H9 (cell line): ENCODE measurements at regions not wholly inside any gene's neighbourhood (a gene's known extent, or its start where the extent isn't known, plus 50 kb on each side); places are given as distances from the start of the nearest gene placed in this dataset.

Source experiments
- DNase-seq: peaks from one replicate; pipeline ENCODE4 v3.0.0-alpha.2; 2017
- H2AFZ ChIP-seq: one replicate; pipeline ENCODE4 v1.6.1; 2013; ENCODE audit warnings: mild to moderate bottlenecking, low read length, control low read depth, moderate library complexity
- H2AK5ac ChIP-seq: 2 replicates; pipeline ENCODE4 v1.6.1; 2013; ENCODE audit warnings: low read length, control low read depth, mixed read lengths; ENCODE audit not compliant: insufficient read length
- H2BK120ac ChIP-seq: one replicate; pipeline ENCODE4 v1.6.1; 2013; ENCODE audit warnings: low read depth, mild to moderate bottlenecking, low read length, control low read depth, inconsistent platforms; ENCODE audit not compliant: poor library complexity, severe bottlenecking
- H2BK12ac ChIP-seq: 2 replicates; pipeline ENCODE4 v1.6.1; 2013; ENCODE audit warnings: low read length, control low read depth, mixed read lengths, low read depth; ENCODE audit not compliant: insufficient read length
- H2BK15ac ChIP-seq: 2 replicates; pipeline ENCODE4 v1.6.1; 2013; ENCODE audit warnings: low read depth, low read length, control low read depth
- H2BK20ac ChIP-seq: one replicate; pipeline ENCODE4 v1.6.1; 2013; ENCODE audit warnings: low read depth, mild to moderate bottlenecking, low read length, control low read depth, inconsistent platforms; ENCODE audit not compliant: poor library complexity, severe bottlenecking
- H2BK5ac ChIP-seq: 2 replicates; pipeline ENCODE4 v1.6.1; 2013; ENCODE audit warnings: low read length, control low read depth, mixed read lengths; ENCODE audit not compliant: insufficient read length
- H3K14ac ChIP-seq: 2 replicates; pipeline ENCODE4 v1.6.1; 2013; ENCODE audit warnings: low read length, control low read depth; ENCODE audit not compliant: insufficient read depth
- H3K18ac ChIP-seq: 2 replicates; pipeline ENCODE4 v1.6.1; 2013; ENCODE audit warnings: low read depth, mild to moderate bottlenecking, mixed read lengths, low read length, control low read depth; ENCODE audit not compliant: insufficient read length
- H3K23ac ChIP-seq: 2 replicates; pipeline ENCODE4 v1.6.1; 2013; ENCODE audit warnings: low read length, control low read depth, mixed read lengths, low read depth; ENCODE audit not compliant: insufficient read length
- H3K23me2 ChIP-seq: 2 replicates; pipeline ENCODE4 v1.6.1; 2013; ENCODE audit warnings: low read depth, mild to moderate bottlenecking, mixed read lengths, low read length, control low read depth; ENCODE audit not compliant: insufficient read length, poor library complexity, severe bottlenecking
- H3K27ac ChIP-seq: 2 replicates; pipeline ENCODE4 v1.5.1; 2013; ENCODE audit warnings: low read length, control low read depth, mixed read lengths, low read depth; ENCODE audit not compliant: insufficient read length
- H3K27me3 ChIP-seq: 2 replicates; pipeline ENCODE4 v1.6.1; 2013; ENCODE audit warnings: low read length, control low read depth, inconsistent platforms; ENCODE audit not compliant: insufficient read depth
- H3K4ac ChIP-seq: 2 replicates; pipeline ENCODE4 v1.6.1; 2013; ENCODE audit warnings: low read depth, mild to moderate bottlenecking, control low read depth, inconsistent platforms, low read length, moderate library complexity
- H3K4me1 ChIP-seq: 2 replicates; pipeline ENCODE4 v1.6.1; 2013; ENCODE audit warnings: low read length, control low read depth, inconsistent platforms; ENCODE audit not compliant: insufficient read depth
- H3K4me2 ChIP-seq: 2 replicates; pipeline ENCODE4 v1.6.1; 2013; ENCODE audit warnings: low read length, control low read depth, mixed read lengths; ENCODE audit not compliant: insufficient read length, insufficient read depth
- H3K56ac ChIP-seq: 2 replicates; pipeline ENCODE4 v1.6.1; 2013; ENCODE audit warnings: low read depth, mild to moderate bottlenecking, mixed read lengths, low read length, control low read depth; ENCODE audit not compliant: insufficient read length
- H3K79me1 ChIP-seq: 2 replicates; pipeline ENCODE4 v1.6.1; 2013; ENCODE audit warnings: low read depth, mild to moderate bottlenecking, moderate library complexity, low read length, control low read depth, inconsistent platforms; ENCODE audit not compliant: insufficient read depth, poor library complexity, severe bottlenecking
- H3K79me2 ChIP-seq: 2 replicates; pipeline ENCODE4 v1.6.1; 2013; ENCODE audit warnings: low read length, control low read depth, inconsistent platforms; ENCODE audit not compliant: insufficient read depth
- H3K9ac ChIP-seq: 2 replicates; pipeline ENCODE4 v1.6.1; 2013; ENCODE audit warnings: low read length, control low read depth, mixed read lengths; ENCODE audit not compliant: insufficient read length; ENCODE audit errors: extremely low read depth
- H3K9me3 ChIP-seq: one replicate; pipeline ENCODE4 v1.6.1; 2013; ENCODE audit warnings: low read depth, low read length, inconsistent platforms; ENCODE audit not compliant: control insufficient read depth
- H3T11ph ChIP-seq: one replicate; pipeline ENCODE4 v1.6.1; 2013; ENCODE audit warnings: mild to moderate bottlenecking, low read length, control low read depth, inconsistent platforms
- H4K20me1 ChIP-seq: one replicate; pipeline ENCODE4 v1.6.1; 2013; ENCODE audit not compliant: control insufficient read depth, insufficient read length, insufficient read depth
- H4K5ac ChIP-seq: 2 replicates; pipeline ENCODE4 v1.6.1; 2013; ENCODE audit warnings: low read depth, mild to moderate bottlenecking, mixed read lengths, low read length, control low read depth; ENCODE audit not compliant: insufficient read length
- H4K8ac ChIP-seq: replicated peaks from 2 replicates; pipeline ENCODE4 v1.6.1; 2013; ENCODE audit warnings: low read length, control low read depth, mixed read lengths, low read depth; ENCODE audit not compliant: insufficient read length
- H4K91ac ChIP-seq: 2 replicates; pipeline ENCODE4 v1.6.1; 2013; ENCODE audit warnings: low read depth, mild to moderate bottlenecking, moderate library complexity, mixed read lengths, low read length, control low read depth; ENCODE audit not compliant: insufficient read length
- H3K27ac Mint-ChIP-seq, 3 experiments: 2 replicates in 2 of 3; 3 replicates in 1 of 3; pipeline ENCODE4 v1.8.0; 2020 to 2021; ENCODE audit warnings: mixed read lengths in 3 of 3, mild to moderate bottlenecking in 1 of 3, moderate library complexity in 1 of 3
- H3K27me3 Mint-ChIP-seq: 2 replicates; pipeline ENCODE4 v1.8.0; 2021; ENCODE audit warnings: low read depth, mild to moderate bottlenecking, moderate library complexity, mixed read lengths
- H3K36me3 Mint-ChIP-seq, 3 experiments: 2 replicates in 2 of 3; 3 replicates in 1 of 3; pipeline ENCODE4 v1.8.0; 2020 to 2021; ENCODE audit warnings: low read depth in 3 of 3, mixed read lengths in 3 of 3; ENCODE audit not compliant: insufficient read depth in 1 of 3
- H3K4me1 Mint-ChIP-seq, 2 experiments: 2 replicates each; pipeline ENCODE4 v1.8.0; 2020; ENCODE audit warnings: mixed read lengths in 2 of 2
- H3K4me3 Mint-ChIP-seq, 2 experiments: 2 replicates in 1 of 2; 3 replicates in 1 of 2; pipeline ENCODE4 v1.8.0; 2020 to 2021; ENCODE audit warnings: mild to moderate bottlenecking in 2 of 2, mixed read lengths in 2 of 2, moderate library complexity in 1 of 2
- H3K9me3 Mint-ChIP-seq, 2 experiments: 2 replicates in 1 of 2; 3 replicates in 1 of 2; pipeline ENCODE4 v1.8.0; 2020; ENCODE audit warnings: mild to moderate bottlenecking in 2 of 2, mixed read lengths in 2 of 2, moderate library complexity in 1 of 2
- CTCF ChIP-seq: fragments of 200-600 bp; sonication (generic); conservative IDR thresholded peaks from 3 replicates; pipeline ENCODE4 v1.8.0; 2021; ENCODE audit warnings: antibody characterized with exemption, mild to moderate bottlenecking
- WGBS: extraction: QIAGEN DNeasy Blood & Tissue Kit; methylation state at CpG from one replicate; pipeline ENCODE4 v1.1.7; 2013; ENCODE audit warnings: missing lambda C conversion rate, low lambda C conversion rate, mixed read lengths; ENCODE audit not compliant: insufficient read length; ENCODE audit errors: extremely low coverage; 5-methylcytosine and 5-hydroxymethylcytosine counted together

GRCh38 chr1:116454940-116455339, 81.9 kb downstream of the ATP1A1 start:
- Histone ChIP-seq H3K23me2 (no peaks in the 10 kb centered on the region), H3K9ac (no peak overlapping the region), H3K79me1 (no peaks in the 10 kb centered on the region), H2AK5ac (no peak overlapping the region), H2BK12ac (no peak overlapping the region), H3K14ac (no peak overlapping the region; the same call in 1 of the 2 replicates), H3K27me3 (no peaks in the 10 kb centered on the region), H2BK20ac (no peak overlapping the region), H2AFZ (no peak overlapping the region), H3K4ac (no peak overlapping the region), H2BK15ac (no peak overlapping the region), H3K9me3 (no peaks in the 10 kb centered on the region), H4K91ac (no peak overlapping the region), H2BK5ac (no peak overlapping the region), H4K5ac (no peak overlapping the region), H3K4me1 (no peaks in the 10 kb centered on the region), H3K79me2 (no peaks in the 10 kb centered on the region), H3K4me2 (no peak overlapping the region), H3K23ac (no peak overlapping the region), H4K20me1 (no peaks in the 10 kb centered on the region), H3T11ph (no peak overlapping the region), H2BK120ac (no peak overlapping the region), H3K27ac (no peak overlapping the region), H3K56ac (no peak overlapping the region), H3K18ac (no peak overlapping the region), H4K8ac (no peak overlapping the region)
- no peak for DNase-seq
- no peak for TF ChIP-seq CTCF
- no peaks in the 10 kb centered on the region for H3K9me3 Mint-ChIP-seq
- no peak overlapping the region; a peak in 1 of 7 replicates for H3K27ac Mint-ChIP-seq
- H3K4me3 Mint-ChIP-seq: no peak overlapping the region
- H3K4me1 Mint-ChIP-seq: peaks cover 24 to 25% of the 10 kb centered on the region in 2 experiments
- no peaks in the 10 kb centered on the region for H3K27me3 Mint-ChIP-seq
- no CpG with 5 or more reads among the region's 3 CpGs for WGBS
- H3K36me3 Mint-ChIP-seq: no peaks in the 10 kb centered on the region
